ENCODE measurements at regions not wholly inside any gene's neighbourhood (a gene's known extent, or its start where the extent isn't known, plus 50 kb on each side); places are given as distances from the start of the nearest gene placed in this dataset.

- DNase-seq, result peak; percentile 9
- no peak overlapping the region for H2BK15ac ChIP-seq (ENCODE audit: low read depth, poor library complexity, severe bottlenecking)
- H4K8ac ChIP-seq (ENCODE audit: low read length), result no peak overlapping the region
- 100% methylated on average over 1 of the region's 1 CpG for WGBS
- no peak overlapping the region for H3K4me3 ChIP-seq (ENCODE audit: insufficient read depth in 1 of 2, low read depth in 1 of 2, low read length in 2 of 2)
- no peak overlapping the region for H2BK120ac ChIP-seq (ENCODE audit: low read depth, low read length)
- H3K9ac ChIP-seq (ENCODE audit: low read length), result no peak overlapping the region
- H3K9me3 ChIP-seq (ENCODE audit: control insufficient read depth, low read length), result peaks cover 13% of the 10 kb centered on the region
- no peak overlapping the region for H3K4me2 ChIP-seq (ENCODE audit: low read length, poor library complexity, severe bottlenecking)
- no peaks in the 10 kb centered on the region for H3K27me3 ChIP-seq (ENCODE audit: control insufficient read depth in 1 of 2, insufficient read depth in 1 of 2, low read length in 2 of 2)
- H2AFZ ChIP-seq (ENCODE audit: low read depth, low read length), result no peak overlapping the region
- H3K4me1 ChIP-seq (ENCODE audit: control insufficient read depth, insufficient read depth, low read depth, low read length), result no peaks in the 10 kb centered on the region
- H2BK5ac ChIP-seq (ENCODE audit: low read depth, low read length, poor library complexity, severe bottlenecking), result no peak overlapping the region
- no peak overlapping the region for H3K23ac ChIP-seq (ENCODE audit: low read length in 2 of 2)
- H3K14ac ChIP-seq (ENCODE audit: low read length in 2 of 2), result no peak overlapping the region
- H3K27ac ChIP-seq (ENCODE audit: low read length, poor library complexity, severe bottlenecking), result no peak overlapping the region
- no peak overlapping the region for H2AK5ac ChIP-seq (ENCODE audit: low read length, severe bottlenecking)
- no peak overlapping the region for H3K18ac ChIP-seq (ENCODE audit: low read depth in 1 of 2, low read length in 2 of 2)
- no peak overlapping the region for H3K4ac ChIP-seq (ENCODE audit: low read depth in 1 of 2, low read length in 2 of 2)
- no peak overlapping the region for H4K91ac ChIP-seq (ENCODE audit: low read length)
- no peak overlapping the region for H2BK12ac ChIP-seq (ENCODE audit: low read length in 2 of 2)
- no peaks in the 10 kb centered on the region for H3K36me3 ChIP-seq (ENCODE audit: control insufficient read depth in 1 of 2, insufficient read depth in 2 of 2, low read depth in 1 of 2, low read length in 2 of 2)
- H3K79me1 ChIP-seq (replicated peaks; ENCODE audit: low read length, poor library complexity, severe bottlenecking), result no peaks in the 10 kb centered on the region
Observed at GRCh38 chr18:38972571-38972970, 1407.0 kb upstream of the CELF4 start.

- Histone ChIP-seq H3K27me3 (ENCODE audit: control insufficient read depth in 1 of 2, insufficient read depth in 1 of 2, low read length in 2 of 2) (no peaks in the 10 kb centered on the region), H4K8ac (ENCODE audit: low read length) (no peak overlapping the region), H3K4me2 (ENCODE audit: low read length, poor library complexity, severe bottlenecking) (no peak overlapping the region), H3K18ac (ENCODE audit: low read depth in 1 of 2, low read length in 2 of 2) (no peak overlapping the region), H3K14ac (ENCODE audit: low read length in 2 of 2) (no peak overlapping the region), H3K79me1 (replicated peaks; ENCODE audit: low read length, poor library complexity, severe bottlenecking) (no peaks in the 10 kb centered on the region), H3K27ac (ENCODE audit: low read length, poor library complexity, severe bottlenecking) (no peak overlapping the region), H2AFZ (ENCODE audit: low read depth, low read length) (no peak overlapping the region), H4K91ac (ENCODE audit: low read length) (no peak overlapping the region), H3K4me3 (ENCODE audit: insufficient read depth in 1 of 2, low read depth in 1 of 2, low read length in 2 of 2) (no peak overlapping the region), H3K4ac (ENCODE audit: low read depth in 1 of 2, low read length in 2 of 2) (no peak overlapping the region), H3K23ac (ENCODE audit: low read length in 2 of 2) (no peak overlapping the region), H2BK15ac (ENCODE audit: low read depth, poor library complexity, severe bottlenecking) (no peak overlapping the region), H2BK5ac (ENCODE audit: low read depth, low read length, poor library complexity, severe bottlenecking) (no peak overlapping the region), H3K36me3 (ENCODE audit: control insufficient read depth in 1 of 2, insufficient read depth in 2 of 2, low read depth in 1 of 2, low read length in 2 of 2) (no peaks in the 10 kb centered on the region), H3K9ac (ENCODE audit: low read length) (no peak overlapping the region), H3K9me3 (ENCODE audit: control insufficient read depth, low read length) (peaks cover 13% of the 10 kb centered on the region), H2BK120ac (ENCODE audit: low read depth, low read length) (no peak overlapping the region), H2BK12ac (ENCODE audit: low read length in 2 of 2) (no peak overlapping the region), H3K4me1 (ENCODE audit: control insufficient read depth, insufficient read depth, low read depth, low read length) (no peaks in the 10 kb centered on the region), H2AK5ac (ENCODE audit: low read length, severe bottlenecking) (no peak overlapping the region)
- WGBS, result 91% methylated on average over 6 of the region's 7 CpGs
- no peak for DNase-seq
Observed at GRCh38 chr18:38971881-38972280, 1406.3 kb upstream of the CELF4 start.

DNA sequence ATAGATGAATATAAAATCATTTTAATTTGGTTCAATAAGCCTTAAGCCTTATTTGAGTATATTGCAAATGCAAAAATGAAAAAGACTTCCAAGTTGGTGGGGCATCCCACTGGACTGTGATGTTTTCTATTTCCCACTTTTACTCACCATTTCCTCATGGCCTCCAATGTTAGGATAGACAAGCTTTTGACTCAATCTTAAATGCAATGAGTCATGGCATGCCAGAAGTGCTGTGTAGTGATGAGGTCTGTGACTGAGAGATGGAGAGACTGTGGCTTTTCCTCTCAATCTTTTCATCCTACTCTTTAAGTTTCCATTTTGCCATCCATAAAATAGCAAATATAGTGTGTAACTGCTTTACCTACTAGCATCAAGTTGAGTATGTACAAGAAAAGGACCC lies 1401.2 kb upstream of the CELF4 start:
- Histone ChIP-seq H3K4me1 (ENCODE audit: control insufficient read depth, insufficient read depth, low read depth, low read length) (no peaks in the 10 kb centered on the region), H2BK15ac (ENCODE audit: low read depth, poor library complexity, severe bottlenecking) (no peak overlapping the region), H3K4me2 (ENCODE audit: low read length, poor library complexity, severe bottlenecking) (no peak overlapping the region), H3K27ac (ENCODE audit: low read length, poor library complexity, severe bottlenecking) (no peak overlapping the region), H2AK5ac (ENCODE audit: low read length, severe bottlenecking) (no peak overlapping the region), H3K27me3 (ENCODE audit: control insufficient read depth in 1 of 2, insufficient read depth in 1 of 2, low read length in 2 of 2) (no peaks in the 10 kb centered on the region), H3K36me3 (ENCODE audit: control insufficient read depth in 1 of 2, insufficient read depth in 2 of 2, low read depth in 1 of 2, low read length in 2 of 2) (no peaks in the 10 kb centered on the region), H4K8ac (ENCODE audit: low read length) (no peak overlapping the region), H3K79me1 (replicated peaks; ENCODE audit: low read length, poor library complexity, severe bottlenecking) (no peaks in the 10 kb centered on the region), H3K23ac (ENCODE audit: low read length in 2 of 2) (no peak overlapping the region), H2BK5ac (ENCODE audit: low read depth, low read length, poor library complexity, severe bottlenecking) (no peak overlapping the region), H3K18ac (ENCODE audit: low read depth in 1 of 2, low read length in 2 of 2) (no peak overlapping the region), H2AFZ (ENCODE audit: low read depth, low read length) (no peak overlapping the region), H2BK120ac (ENCODE audit: low read depth, low read length) (no peak overlapping the region), H3K4ac (ENCODE audit: low read depth in 1 of 2, low read length in 2 of 2) (no peak overlapping the region), H3K4me3 (ENCODE audit: insufficient read depth in 1 of 2, low read depth in 1 of 2, low read length in 2 of 2) (no peak overlapping the region), H4K91ac (ENCODE audit: low read length) (no peak overlapping the region), H3K9me3 (ENCODE audit: control insufficient read depth, low read length) (peaks cover 14% of the 10 kb centered on the region), H2BK12ac (ENCODE audit: low read length in 2 of 2) (no peak overlapping the region), H3K9ac (ENCODE audit: low read length) (no peak overlapping the region), H3K14ac (ENCODE audit: low read length in 2 of 2) (no peak overlapping the region)
- peak; percentile 29 for DNase-seq

GRCh38 chr18:38963943-38964660 lies 1398.5 kb upstream of the CELF4 start:
- H3K23ac ChIP-seq (ENCODE audit: low read length in 2 of 2), result no peak overlapping the region
- no peak overlapping the region for H3K18ac ChIP-seq (ENCODE audit: low read depth in 1 of 2, low read length in 2 of 2)
- no peaks in the 10 kb centered on the region for H3K27me3 ChIP-seq (ENCODE audit: control insufficient read depth in 1 of 2, insufficient read depth in 1 of 2, low read length in 2 of 2)
- no peak overlapping the region for H3K4ac ChIP-seq (ENCODE audit: low read depth in 1 of 2, low read length in 2 of 2)
- H3K79me1 ChIP-seq (replicated peaks; ENCODE audit: low read length, poor library complexity, severe bottlenecking), result no peaks in the 10 kb centered on the region
- H3K4me1 ChIP-seq (ENCODE audit: control insufficient read depth, insufficient read depth, low read depth, low read length), result no peaks in the 10 kb centered on the region
- H4K91ac ChIP-seq (ENCODE audit: low read length), result no peak overlapping the region
- WGBS, result no CpG with 5 or more reads among the region's 3 CpGs
- H2BK5ac ChIP-seq (ENCODE audit: low read depth, low read length, poor library complexity, severe bottlenecking), result no peak overlapping the region
- H2AK5ac ChIP-seq (ENCODE audit: low read length, severe bottlenecking), result no peak overlapping the region
- no peak overlapping the region for H3K4me3 ChIP-seq (ENCODE audit: insufficient read depth in 1 of 2, low read depth in 1 of 2, low read length in 2 of 2)
- no peak overlapping the region for H2BK120ac ChIP-seq (ENCODE audit: low read depth, low read length)
- H3K36me3 ChIP-seq (ENCODE audit: control insufficient read depth in 1 of 2, insufficient read depth in 2 of 2, low read depth in 1 of 2, low read length in 2 of 2), result no peaks in the 10 kb centered on the region
- H2BK12ac ChIP-seq (ENCODE audit: low read length in 2 of 2), result no peak overlapping the region
- H3K14ac ChIP-seq (ENCODE audit: low read length in 2 of 2), result no peak overlapping the region
- H4K8ac ChIP-seq (ENCODE audit: low read length), result no peak overlapping the region
- H2BK15ac ChIP-seq (ENCODE audit: low read depth, poor library complexity, severe bottlenecking), result no peak overlapping the region
- H3K9me3 ChIP-seq (ENCODE audit: control insufficient read depth, low read length), result peaks cover 9% of the 10 kb centered on the region
- no peak overlapping the region for H2AFZ ChIP-seq (ENCODE audit: low read depth, low read length)
- H3K4me2 ChIP-seq (ENCODE audit: low read length, poor library complexity, severe bottlenecking), result no peak overlapping the region
- no peak for DNase-seq
- no peak overlapping the region for H3K27ac ChIP-seq (ENCODE audit: low read length, poor library complexity, severe bottlenecking)
- no peak overlapping the region for H3K9ac ChIP-seq (ENCODE audit: low read length)
